GM12878 (cell line): ENCODE measurements at regions not wholly inside any gene's neighbourhood (a gene's known extent, or its start where the extent isn't known, plus 50 kb on each side); places are given as distances from the start of the nearest gene placed in this dataset.

Experiments
- ATAC-seq: fragments of 200-7000 bp; cut with Tn5 transposase; 3 replicates; pipeline ENCODE4 v1.9.1; 2020; ENCODE audit warnings: mild to moderate bottlenecking, moderate library complexity
- BruUV-seq: library from RNA; stranded (reverse); fragments of 400-500 nt; replicated peaks from 2 replicates; lab custom pipeline; 2021; lab: Mats Ljungman, UMichigan
- CTCF ChIA-PET: fragments of 300-600 bp; sonication (Branson Sonifier 250); formaldehyde crosslinking; extraction: SDS; loops from one replicate; lab custom pipeline; 2021; ENCODE audit warnings: inconsistent platforms; lab: Yijun Ruan, JAX
- POLR2A ChIA-PET: fragments of 350-600 bp; formaldehyde crosslinking; extraction: SDS; loops from one replicate; lab custom pipeline; 2021; ENCODE audit warnings: inconsistent platforms; lab: Charles Lee
- RAD21 ChIA-PET: fragments of 300-600 bp; sonication (Branson Sonifier 250); formaldehyde crosslinking; loops from one replicate; lab custom pipeline; 2023; ENCODE audit warnings: antibody characterized with exemption; ENCODE audit not compliant: unreplicated experiment; lab: Charles Lee
- SMC1A ChIA-PET: fragments of 300-600 bp; sonication (Branson Sonifier 250); formaldehyde crosslinking; loops from one replicate; lab custom pipeline; 2023; ENCODE audit not compliant: unreplicated experiment, uncharacterized antibody; lab: Charles Lee
- DNase-seq: peaks from one replicate; pipeline ENCODE4 v3.0.0-alpha.2; 2011; ENCODE audit warnings: low read depth, low spot score
- FAIRE-seq: peaks from 3 replicates; lab custom pipeline; 2011; peaks lifted over from hg19 to GRCh38; lab: Jason Lieb, UNC
- H2AFZ ChIP-seq: 2 replicates; pipeline ENCODE4 v1.6.0; 2011; ENCODE audit warnings: low read depth, low read length, control low read depth; ENCODE audit not compliant: control insufficient read depth
- H3K27ac ChIP-seq: 2 replicates; pipeline ENCODE4 v1.5.1; 2011; ENCODE audit warnings: control low read depth; ENCODE audit not compliant: control insufficient read depth, insufficient read depth
- H3K27me3 ChIP-seq, 2 experiments: replicated peaks in 1 of 2; 2 replicates each; pipeline versions ENCODE4 v1.6.0 to v1.6.1; 2011; ENCODE audit warnings: low read length in 1 of 2; ENCODE audit not compliant: control insufficient read depth in 2 of 2, insufficient read depth in 2 of 2
- H3K36me3 ChIP-seq, 2 experiments: 2 replicates each; pipeline ENCODE4 v1.5.1; 2011; ENCODE audit warnings: low read length in 1 of 2; ENCODE audit not compliant: control insufficient read depth in 2 of 2, insufficient read depth in 2 of 2
- H3K4me1 ChIP-seq: 2 replicates; pipeline ENCODE4 v1.6.1; 2011; ENCODE audit warnings: mild to moderate bottlenecking, low read length, moderate library complexity, mixed read lengths; ENCODE audit not compliant: control insufficient read depth, insufficient read depth
- H3K4me2 ChIP-seq: 2 replicates; pipeline ENCODE4 v1.6.0; 2011; ENCODE audit warnings: control low read depth; ENCODE audit not compliant: control insufficient read depth, insufficient read depth
- H3K4me3 ChIP-seq: fragments of 200-600 bp; sonication (generic); 2 replicates; pipeline ENCODE4 v1.5.1; 2016
- H3K79me2 ChIP-seq: 2 replicates; pipeline ENCODE4 v1.6.0; 2011; ENCODE audit warnings: low read length; ENCODE audit not compliant: control insufficient read depth, insufficient read depth
- H3K9ac ChIP-seq: 2 replicates; pipeline ENCODE4 v1.8.0; 2011; ENCODE audit warnings: low read length, control low read depth, mixed read lengths; ENCODE audit not compliant: control insufficient read depth, insufficient read depth
- H3K9me3 ChIP-seq: replicated peaks from 3 replicates; pipeline ENCODE4 v1.5.1; 2011; ENCODE audit warnings: mild to moderate bottlenecking, low read length; ENCODE audit not compliant: control insufficient read depth, insufficient read depth
- H4K20me1 ChIP-seq: 2 replicates; pipeline ENCODE4 v1.6.0; 2011; ENCODE audit not compliant: control insufficient read depth, insufficient read depth
- CREB1 ChIP-seq: IDR thresholded peaks from 2 replicates; pipeline ENCODE4 v1.6.1; 2012; ENCODE audit warnings: low read depth, mild to moderate bottlenecking, inconsistent platforms
- CUX1 ChIP-seq: IDR thresholded peaks from 2 replicates; pipeline ENCODE4 v1.6.1; 2012; ENCODE audit warnings: improper control_type of control experiment, low read depth, low read length; ENCODE audit not compliant: insufficient replicate concordance
- ETV6 ChIP-seq, 2 experiments: fragments of 450-650 bp in 1 of 2; IDR thresholded peaks in 1 of 2; conservative IDR thresholded peaks in 1 of 2; 2 replicates each; pipeline ENCODE4 v1.6.1; 2014; ENCODE audit warnings: antibody characterized with exemption in 1 of 2, borderline replicate concordance in 1 of 2, low read depth in 1 of 2, mild to moderate bottlenecking in 1 of 2, moderate library complexity in 1 of 2
- MTA3 ChIP-seq: IDR thresholded peaks from 2 replicates; pipeline ENCODE4 v1.6.1; 2012; ENCODE audit warnings: low read length, inconsistent platforms, borderline replicate concordance
- WRNIP1 ChIP-seq: IDR thresholded peaks from 2 replicates; pipeline ENCODE4 v1.6.1; 2011; ENCODE audit warnings: low read depth, low read length, improper control_type of control experiment, borderline replicate concordance
- WGBS: methylation state at CpG from one replicate; pipeline ENCODE4 v1.1.6; 2016; ENCODE audit warnings: low lambda C conversion rate; ENCODE audit not compliant: insufficient replicate concordance, insufficient coverage; ENCODE audit errors: missing lambda C conversion rate; 5-methylcytosine and 5-hydroxymethylcytosine counted together
- in situ Hi-C: fragments of 300-500 bp; cut with MboI; formaldehyde crosslinking; loops from 9 replicates; pipeline ENCODE4 v1.14.3; 2018; ENCODE audit warnings: mixed read lengths
- intact Hi-C: fragments of 100-400 bp; cut with micrococcal nuclease; formaldehyde crosslinking; loops from one replicate; pipeline ENCODE4 v1.14.2; 2022; ENCODE audit not compliant: unreplicated experiment
- TF ChIP-seq, protein P1 (sequence below): fragments of 450-650 bp; formaldehyde crosslinking; IDR thresholded peaks from 2 replicates; pipeline ENCODE4 v1.5.0; 2022; ENCODE audit warnings: mild to moderate bottlenecking, missing genetic modification characterization
- TF ChIP-seq, protein P2 (sequence below): fragments of 450-650 bp; IDR thresholded peaks from 2 replicates; pipeline ENCODE4 v1.6.1; 2016; ENCODE audit warnings: mild to moderate bottlenecking
- TF ChIP-seq, protein P3 (sequence below): fragments of 450-650 bp; IDR thresholded peaks from 2 replicates; pipeline ENCODE4 v1.6.1; 2017; ENCODE audit warnings: mild to moderate bottlenecking, moderate library complexity

DNA sequence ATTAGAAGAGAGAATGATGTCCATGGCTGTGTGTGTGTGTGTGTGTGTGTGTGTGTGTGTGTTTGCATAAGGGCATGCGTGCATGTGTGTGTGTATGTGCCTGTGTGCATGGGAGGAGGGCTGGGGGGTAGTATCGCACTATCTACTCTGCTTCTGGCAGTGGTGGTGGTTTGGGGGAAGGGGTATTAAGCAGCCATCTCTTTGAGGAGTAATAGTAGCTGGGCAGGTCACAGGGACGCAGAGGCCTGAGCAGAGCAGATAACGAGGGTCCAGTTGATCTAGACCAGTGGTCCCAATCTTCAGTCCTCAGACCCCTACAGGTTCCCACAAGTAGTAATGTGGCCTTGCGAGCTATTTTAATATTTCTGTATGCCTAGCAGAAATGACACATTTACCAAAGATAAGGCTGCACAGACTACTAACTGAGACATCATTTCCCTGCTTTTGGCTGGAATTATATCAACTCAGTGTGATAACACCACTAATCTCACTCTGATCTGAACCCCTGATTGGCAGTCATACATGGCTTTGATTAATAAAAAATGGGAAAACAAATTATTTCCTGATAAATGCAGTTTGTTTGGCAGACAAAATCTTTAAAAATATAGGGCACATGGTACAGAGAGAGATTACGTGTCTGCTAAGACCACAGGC is 354.3 kb downstream of the BUD13 start:
- H3K27me3 ChIP-seq: peaks cover 3 to 4% of the 10 kb centered on the region in 2 experiments; a peak in 3 of 4 replicates
- H3K4me1 ChIP-seq: no peaks in the 10 kb centered on the region
- H3K27ac ChIP-seq: no peak overlapping the region
- DNase-seq (no peak), ATAC-seq (no peak), FAIRE-seq (no peak)
- no peaks in the 10 kb centered on the region for H3K9me3 ChIP-seq
- no peak overlapping the region for H3K9ac ChIP-seq
- CTCF ChIA-PET: no interaction called here
- no TSS peak for BruUV-seq
- no peaks in the 10 kb centered on the region for H4K20me1 ChIP-seq
- in situ Hi-C loops: no loop called here
- SMC1A ChIA-PET: no interaction called here
- POLR2A ChIA-PET: no interaction called here
- RAD21 ChIA-PET: no interaction called here
- WGBS: 27% methylated on average over 6 of the region's 6 CpGs
- H3K79me2 ChIP-seq: no peaks in the 10 kb centered on the region
- H3K4me3 ChIP-seq: no peak overlapping the region
- intact Hi-C loops: no loop called here
- no peak overlapping the region for H2AFZ ChIP-seq
- no peak overlapping the region for H3K4me2 ChIP-seq
- H3K36me3 ChIP-seq: no peaks in the 10 kb centered on the region
- no peak for TF ChIP-seq ETV6 (conservative IDR thresholded peaks at IDR 0.05 in 1 of 2, IDR thresholded peaks at IDR 0.05 in 1 of 2; ENCODE audit: borderline replicate concordance in 1 of 2, low read depth in 1 of 2)
- TF ChIP-seq CUX1: no peak
- TF ChIP-seq WRNIP1: no peak
- TF ChIP-seq MTA3: no peak
- TF ChIP-seq, protein P1, sequence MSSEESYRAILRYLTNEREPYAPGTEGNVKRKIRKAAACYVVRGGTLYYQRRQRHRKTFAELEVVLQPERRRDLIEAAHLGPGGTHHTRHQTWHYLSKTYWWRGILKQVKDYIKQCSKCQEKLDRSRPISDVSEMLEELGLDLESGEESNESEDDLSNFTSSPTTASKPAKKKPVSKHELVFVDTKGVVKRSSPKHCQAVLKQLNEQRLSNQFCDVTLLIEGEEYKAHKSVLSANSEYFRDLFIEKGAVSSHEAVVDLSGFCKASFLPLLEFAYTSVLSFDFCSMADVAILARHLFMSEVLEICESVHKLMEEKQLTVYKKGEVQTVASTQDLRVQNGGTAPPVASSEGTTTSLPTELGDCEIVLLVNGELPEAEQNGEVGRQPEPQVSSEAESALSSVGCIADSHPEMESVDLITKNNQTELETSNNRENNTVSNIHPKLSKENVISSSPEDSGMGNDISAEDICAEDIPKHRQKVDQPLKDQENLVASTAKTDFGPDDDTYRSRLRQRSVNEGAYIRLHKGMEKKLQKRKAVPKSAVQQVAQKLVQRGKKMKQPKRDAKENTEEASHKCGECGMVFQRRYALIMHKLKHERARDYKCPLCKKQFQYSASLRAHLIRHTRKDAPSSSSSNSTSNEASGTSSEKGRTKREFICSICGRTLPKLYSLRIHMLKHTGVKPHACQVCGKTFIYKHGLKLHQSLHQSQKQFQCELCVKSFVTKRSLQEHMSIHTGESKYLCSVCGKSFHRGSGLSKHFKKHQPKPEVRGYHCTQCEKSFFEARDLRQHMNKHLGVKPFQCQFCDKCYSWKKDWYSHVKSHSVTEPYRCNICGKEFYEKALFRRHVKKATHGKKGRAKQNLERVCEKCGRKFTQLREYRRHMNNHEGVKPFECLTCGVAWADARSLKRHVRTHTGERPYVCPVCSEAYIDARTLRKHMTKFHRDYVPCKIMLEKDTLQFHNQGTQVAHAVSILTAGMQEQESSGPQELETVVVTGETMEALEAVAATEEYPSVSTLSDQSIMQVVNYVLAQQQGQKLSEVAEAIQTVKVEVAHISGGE (CRISPR knock-in tag): no peak
- TF ChIP-seq CREB1: no peak
- TF ChIP-seq, protein P2, sequence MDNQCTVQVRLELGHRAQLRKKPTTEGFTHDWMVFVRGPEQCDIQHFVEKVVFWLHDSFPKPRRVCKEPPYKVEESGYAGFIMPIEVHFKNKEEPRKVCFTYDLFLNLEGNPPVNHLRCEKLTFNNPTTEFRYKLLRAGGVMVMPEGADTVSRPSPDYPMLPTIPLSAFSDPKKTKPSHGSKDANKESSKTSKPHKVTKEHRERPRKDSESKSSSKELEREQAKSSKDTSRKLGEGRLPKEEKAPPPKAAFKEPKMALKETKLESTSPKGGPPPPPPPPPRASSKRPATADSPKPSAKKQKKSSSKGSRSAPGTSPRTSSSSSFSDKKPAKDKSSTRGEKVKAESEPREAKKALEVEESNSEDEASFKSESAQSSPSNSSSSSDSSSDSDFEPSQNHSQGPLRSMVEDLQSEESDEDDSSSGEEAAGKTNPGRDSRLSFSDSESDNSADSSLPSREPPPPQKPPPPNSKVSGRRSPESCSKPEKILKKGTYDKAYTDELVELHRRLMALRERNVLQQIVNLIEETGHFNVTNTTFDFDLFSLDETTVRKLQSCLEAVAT: no peak
- TF ChIP-seq, protein P3, sequence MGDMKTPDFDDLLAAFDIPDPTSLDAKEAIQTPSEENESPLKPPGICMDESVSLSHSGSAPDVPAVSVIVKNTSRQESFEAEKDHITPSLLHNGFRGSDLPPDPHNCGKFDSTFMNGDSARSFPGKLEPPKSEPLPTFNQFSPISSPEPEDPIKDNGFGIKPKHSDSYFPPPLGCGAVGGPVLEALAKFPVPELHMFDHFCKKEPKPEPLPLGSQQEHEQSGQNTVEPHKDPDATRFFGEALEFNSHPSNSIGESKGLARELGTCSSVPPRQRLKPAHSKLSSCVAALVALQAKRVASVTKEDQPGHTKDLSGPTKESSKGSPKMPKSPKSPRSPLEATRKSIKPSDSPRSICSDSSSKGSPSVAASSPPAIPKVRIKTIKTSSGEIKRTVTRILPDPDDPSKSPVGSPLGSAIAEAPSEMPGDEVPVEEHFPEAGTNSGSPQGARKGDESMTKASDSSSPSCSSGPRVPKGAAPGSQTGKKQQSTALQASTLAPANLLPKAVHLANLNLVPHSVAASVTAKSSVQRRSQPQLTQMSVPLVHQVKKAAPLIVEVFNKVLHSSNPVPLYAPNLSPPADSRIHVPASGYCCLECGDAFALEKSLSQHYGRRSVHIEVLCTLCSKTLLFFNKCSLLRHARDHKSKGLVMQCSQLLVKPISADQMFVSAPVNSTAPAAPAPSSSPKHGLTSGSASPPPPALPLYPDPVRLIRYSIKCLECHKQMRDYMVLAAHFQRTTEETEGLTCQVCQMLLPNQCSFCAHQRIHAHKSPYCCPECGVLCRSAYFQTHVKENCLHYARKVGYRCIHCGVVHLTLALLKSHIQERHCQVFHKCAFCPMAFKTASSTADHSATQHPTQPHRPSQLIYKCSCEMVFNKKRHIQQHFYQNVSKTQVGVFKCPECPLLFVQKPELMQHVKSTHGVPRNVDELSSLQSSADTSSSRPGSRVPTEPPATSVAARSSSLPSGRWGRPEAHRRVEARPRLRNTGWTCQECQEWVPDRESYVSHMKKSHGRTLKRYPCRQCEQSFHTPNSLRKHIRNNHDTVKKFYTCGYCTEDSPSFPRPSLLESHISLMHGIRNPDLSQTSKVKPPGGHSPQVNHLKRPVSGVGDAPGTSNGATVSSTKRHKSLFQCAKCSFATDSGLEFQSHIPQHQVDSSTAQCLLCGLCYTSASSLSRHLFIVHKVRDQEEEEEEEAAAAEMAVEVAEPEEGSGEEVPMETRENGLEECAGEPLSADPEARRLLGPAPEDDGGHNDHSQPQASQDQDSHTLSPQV: no peak
